IMR-90 (cell line): ENCODE measurements at regions not wholly inside any gene's neighbourhood (a gene's known extent, or its start where the extent isn't known, plus 50 kb on each side); places are given as distances from the start of the nearest gene placed in this dataset. TPM values are rescaled to one million over a fixed set of nuclear protein-coding genes. Genes with fewer than 3 reads are reported as not detected.

Source experiments
- microRNA-seq, 2 experiments: library from miRNA; stranded (forward) in 1 of 2; unstranded in 1 of 2; fragments of 10-50 nt in 1 of 2; fragments of <30 nt in 1 of 2; gene quantifications in 1 of 2; microRNA quantifications in 1 of 2; one replicate each; pipeline versions ENCODE3 to v1.1.0; 2013 to 2020; ENCODE audit not compliant: insufficient read depth in 1 of 2, insufficient read length in 1 of 2, unreplicated experiment in 1 of 2
- small RNA-seq, 5 experiments: library from RNA; depleted of rRNA; stranded (forward); fragments of <200 nt; gene quantifications; one replicate each; pipeline ENCODE3, GENCODE V24; 2012

Small RNAs in the stretch of these regions (microRNA-seq; reads per million reads assigned to microRNA genes)
- not detected for gene AP004371.1 (ENCODE audit: insufficient read depth, insufficient read length)
- 0 reads per million in 2 experiments for gene MIR8052 (ENCODE audit: insufficient read depth in 1 of 2, insufficient read length in 1 of 2, unreplicated experiment in 1 of 2)

Small RNAs in the stretch of these regions (small RNA-seq; reads per million reads assigned to genes)
- gene AP004371.1 = 0 reads per million in 5 experiments
- gene MIR8052 = 0 reads per million in 5 experiments
